Lower leg skin (tissue), 3 donors: ENCODE measurements at regions not wholly inside any gene's neighbourhood (a gene's known extent, or its start where the extent isn't known, plus 50 kb on each side); places are given as distances from the start of the nearest gene placed in this dataset.

Experiments
- POLR2A ChIP-seq, 2 donors: fragments of 450-650 bp; IDR thresholded peaks; one replicate each; pipeline ENCODE4 v1.6.1; 2016 to 2017; ENCODE audit warnings: antibody characterized with exemption in 2 of 2, mild to moderate bottlenecking in 1 of 2, moderate library complexity in 1 of 2
- TF ChIP-seq, protein P1 (sequence below), 3 donors: fragments of 450-650 bp; IDR thresholded peaks; one replicate each; pipeline ENCODE4 v1.5.1; 2016; ENCODE audit warnings: antibody characterized with exemption in 3 of 3, mild to moderate bottlenecking in 3 of 3, moderate library complexity in 2 of 3

DNA sequence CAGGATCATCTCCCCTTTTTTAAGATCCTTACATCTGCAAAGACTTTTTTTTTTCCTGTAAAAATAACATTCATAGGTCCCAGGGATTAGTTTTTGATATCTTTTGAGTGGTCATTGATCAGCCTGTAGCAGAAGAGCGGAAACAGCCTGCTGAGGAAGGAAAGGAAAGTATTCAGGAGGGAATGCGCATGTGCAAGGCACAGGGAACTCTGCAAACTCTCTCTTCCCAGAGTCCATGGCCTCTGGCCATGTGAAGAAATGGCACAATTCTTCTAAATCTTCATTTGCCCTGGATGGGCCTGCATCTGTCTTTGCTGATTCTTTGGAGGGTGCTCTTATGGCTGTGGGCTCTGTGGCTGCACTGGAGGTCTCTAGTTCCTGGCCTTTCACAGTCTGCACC, 60.1 kb upstream of the SKOR2 start:
- TF ChIP-seq, protein P1, sequence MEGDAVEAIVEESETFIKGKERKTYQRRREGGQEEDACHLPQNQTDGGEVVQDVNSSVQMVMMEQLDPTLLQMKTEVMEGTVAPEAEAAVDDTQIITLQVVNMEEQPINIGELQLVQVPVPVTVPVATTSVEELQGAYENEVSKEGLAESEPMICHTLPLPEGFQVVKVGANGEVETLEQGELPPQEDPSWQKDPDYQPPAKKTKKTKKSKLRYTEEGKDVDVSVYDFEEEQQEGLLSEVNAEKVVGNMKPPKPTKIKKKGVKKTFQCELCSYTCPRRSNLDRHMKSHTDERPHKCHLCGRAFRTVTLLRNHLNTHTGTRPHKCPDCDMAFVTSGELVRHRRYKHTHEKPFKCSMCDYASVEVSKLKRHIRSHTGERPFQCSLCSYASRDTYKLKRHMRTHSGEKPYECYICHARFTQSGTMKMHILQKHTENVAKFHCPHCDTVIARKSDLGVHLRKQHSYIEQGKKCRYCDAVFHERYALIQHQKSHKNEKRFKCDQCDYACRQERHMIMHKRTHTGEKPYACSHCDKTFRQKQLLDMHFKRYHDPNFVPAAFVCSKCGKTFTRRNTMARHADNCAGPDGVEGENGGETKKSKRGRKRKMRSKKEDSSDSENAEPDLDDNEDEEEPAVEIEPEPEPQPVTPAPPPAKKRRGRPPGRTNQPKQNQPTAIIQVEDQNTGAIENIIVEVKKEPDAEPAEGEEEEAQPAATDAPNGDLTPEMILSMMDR (IDR thresholded peaks at IDR 0.05): no peak
- TF ChIP-seq POLR2A (IDR thresholded peaks at IDR 0.05): no peak
